ENCODE measurements at regions not wholly inside any gene's neighbourhood (a gene's known extent, or its start where the extent isn't known, plus 50 kb on each side); places are given as distances from the start of the nearest gene placed in this dataset.
"Not testable (repeated sequence)": the region's sequence is repeated elsewhere in the genome, so short reads cannot be mapped to it uniquely, and the experiment has no call there.

- no peak for DNase-seq (ENCODE audit: low read depth in 4 of 4, low spot score in 3 of 4)
Observed at GRCh38 chr3:168671091-168671490, 575.4 kb upstream of the GOLIM4 start.

GRCh38 chr3:168660879-168661657 lies 565.3 kb upstream of the GOLIM4 start:
- DNase-seq (ENCODE audit: low read depth in 4 of 4, low spot score in 3 of 4): not testable (repeated sequence)

- DNase-seq (ENCODE audit: low read depth in 4 of 4, low spot score in 3 of 4): no peak
Observed at GRCh38 chr3:168659015-168659414, 563.3 kb upstream of the GOLIM4 start.

GRCh38 chr3:168655611-168656010 lies 559.9 kb upstream of the GOLIM4 start:
- DNase-seq (ENCODE audit: low read depth in 4 of 4, low spot score in 3 of 4): no peak

- no peak for DNase-seq (ENCODE audit: low read depth in 4 of 4, low spot score in 3 of 4)
Observed at GRCh38 chr3:168654700-168655099, 559.0 kb upstream of the GOLIM4 start.

- DNase-seq (ENCODE audit: low read depth in 4 of 4, low spot score in 3 of 4): no peak
Observed at GRCh38 chr3:168653255-168653654, 557.5 kb upstream of the GOLIM4 start.

- DNase-seq (ENCODE audit: low read depth in 4 of 4, low spot score in 3 of 4): no peak
Observed at GRCh38 chr3:168648321-168648720, 552.6 kb upstream of the GOLIM4 start.

- no peak for DNase-seq (ENCODE audit: low read depth in 4 of 4, low spot score in 3 of 4)
Observed at GRCh38 chr3:168647582-168647981, 551.9 kb upstream of the GOLIM4 start.

GRCh38 chr3:168645180-168645579 lies 549.5 kb upstream of the GOLIM4 start:
- no peak for DNase-seq (ENCODE audit: low read depth in 4 of 4, low spot score in 3 of 4)

GRCh38 chr3:168628549-168628948 lies 532.8 kb upstream of the GOLIM4 start:
- no peak for DNase-seq (ENCODE audit: low read depth in 4 of 4, low spot score in 3 of 4)

GRCh38 chr3:168625477-168625876 lies 529.8 kb upstream of the GOLIM4 start:
- DNase-seq (ENCODE audit: low read depth in 4 of 4, low spot score in 3 of 4): no peak

- DNase-seq (ENCODE audit: low read depth in 4 of 4, low spot score in 3 of 4): no peak
Observed at GRCh38 chr3:168624892-168625448, 529.2 kb upstream of the GOLIM4 start.

GRCh38 chr3:168624195-168624594 lies 528.5 kb upstream of the GOLIM4 start:
- no peak for DNase-seq (ENCODE audit: low read depth in 4 of 4, low spot score in 3 of 4)

GRCh38 chr3:168622795-168623194 lies 527.1 kb upstream of the GOLIM4 start:
- no peak for DNase-seq (ENCODE audit: low read depth in 4 of 4, low spot score in 3 of 4)

GRCh38 chr3:168620854-168621253 lies 525.1 kb upstream of the GOLIM4 start:
- peak in 3 of 4 donors; percentile 5 to 15 (median 10) for DNase-seq (ENCODE audit: low read depth in 4 of 4, low spot score in 3 of 4)

GRCh38 chr3:168618827-168619470 lies 523.2 kb upstream of the GOLIM4 start:
- DNase-seq (ENCODE audit: low read depth in 4 of 4, low spot score in 3 of 4): no peak

GRCh38 chr3:168617658-168618057 lies 521.9 kb upstream of the GOLIM4 start:
- no peak for DNase-seq (ENCODE audit: low read depth in 4 of 4, low spot score in 3 of 4)

GRCh38 chr3:168616915-168617314 lies 521.2 kb upstream of the GOLIM4 start:
- DNase-seq (ENCODE audit: low read depth in 4 of 4, low spot score in 3 of 4): no peak

GRCh38 chr3:168615493-168616020 lies 519.8 kb upstream of the GOLIM4 start:
- DNase-seq (ENCODE audit: low read depth in 4 of 4, low spot score in 3 of 4): no peak

GRCh38 chr3:168613151-168613550 lies 517.4 kb upstream of the GOLIM4 start:
- DNase-seq (ENCODE audit: low read depth in 4 of 4, low spot score in 3 of 4): no peak

GRCh38 chr3:168612671-168613070 lies 516.9 kb upstream of the GOLIM4 start:
- DNase-seq (ENCODE audit: low read depth in 4 of 4, low spot score in 3 of 4): no peak

GRCh38 chr3:168611826-168612225 lies 516.1 kb upstream of the GOLIM4 start:
- DNase-seq (ENCODE audit: low read depth in 4 of 4, low spot score in 3 of 4): no peak

Data from right renal pelvis (tissue), 4 donors.